ENCODE measurements at regions not wholly inside any gene's neighbourhood (a gene's known extent, or its start where the extent isn't known, plus 50 kb on each side); places are given as distances from the start of the nearest gene placed in this dataset.

- DNase-seq (ENCODE audit: extremely low read depth, insufficient read length), result no peak
- no peak for TF ChIP-seq CTCF (IDR thresholded peaks at IDR 0.05; ENCODE audit: insufficient read depth, low read length, poor library complexity, severe bottlenecking)
- no peaks in the 10 kb centered on the region for H3K27me3 ChIP-seq (replicated peaks; ENCODE audit: control insufficient read depth, insufficient read depth, low read length)
- H3K4me3 ChIP-seq (replicated peaks; ENCODE audit: low read depth, low read length), result no peak overlapping the region
- H3K36me3 ChIP-seq (ENCODE audit: control insufficient read depth, insufficient read depth, low read length), result no peaks in the 10 kb centered on the region
These were observed 308.9 kb upstream of the ATP5MC3 start for GRCh38 chr2:175490360-175490791.

GRCh38 chr2:175478096-175478768 is 296.7 kb upstream of the ATP5MC3 start:
- no peak for TF ChIP-seq CTCF (IDR thresholded peaks at IDR 0.05; ENCODE audit: insufficient read depth, low read length, poor library complexity, severe bottlenecking)
- H3K27me3 ChIP-seq (replicated peaks; ENCODE audit: control insufficient read depth, insufficient read depth, low read length), result no peaks in the 10 kb centered on the region
- no peaks in the 10 kb centered on the region for H3K36me3 ChIP-seq (ENCODE audit: control insufficient read depth, insufficient read depth, low read length)
- H3K4me3 ChIP-seq (replicated peaks; ENCODE audit: low read depth, low read length), result no peak overlapping the region
- no peak for DNase-seq (ENCODE audit: extremely low read depth, insufficient read length)

GRCh38 chr2:175476948-175477347 is 295.4 kb upstream of the ATP5MC3 start:
- no peak for TF ChIP-seq CTCF (IDR thresholded peaks at IDR 0.05; ENCODE audit: insufficient read depth, low read length, poor library complexity, severe bottlenecking)
- no peak overlapping the region for H3K4me3 ChIP-seq (replicated peaks; ENCODE audit: low read depth, low read length)
- no peaks in the 10 kb centered on the region for H3K27me3 ChIP-seq (replicated peaks; ENCODE audit: control insufficient read depth, insufficient read depth, low read length)
- H3K36me3 ChIP-seq (ENCODE audit: control insufficient read depth, insufficient read depth, low read length), result no peaks in the 10 kb centered on the region
- no peak for DNase-seq (ENCODE audit: extremely low read depth, insufficient read length)

- Histone ChIP-seq H3K4me3 (replicated peaks; ENCODE audit: low read depth, low read length) (no peak overlapping the region), H3K36me3 (ENCODE audit: control insufficient read depth, insufficient read depth, low read length) (no peaks in the 10 kb centered on the region), H3K27me3 (replicated peaks; ENCODE audit: control insufficient read depth, insufficient read depth, low read length) (no peaks in the 10 kb centered on the region)
- DNase-seq (ENCODE audit: extremely low read depth, insufficient read length), result no peak
- no peak for TF ChIP-seq CTCF (IDR thresholded peaks at IDR 0.05; ENCODE audit: insufficient read depth, low read length, poor library complexity, severe bottlenecking)
These were observed 294.9 kb upstream of the ATP5MC3 start for GRCh38 chr2:175476374-175476773.

- H3K36me3 ChIP-seq (ENCODE audit: control insufficient read depth, insufficient read depth, low read length), result no peaks in the 10 kb centered on the region
- no peak for TF ChIP-seq CTCF (IDR thresholded peaks at IDR 0.05; ENCODE audit: insufficient read depth, low read length, poor library complexity, severe bottlenecking)
- DNase-seq (ENCODE audit: extremely low read depth, insufficient read length), result no peak
- H3K4me3 ChIP-seq (replicated peaks; ENCODE audit: low read depth, low read length), result no peak overlapping the region
- H3K27me3 ChIP-seq (replicated peaks; ENCODE audit: control insufficient read depth, insufficient read depth, low read length), result no peaks in the 10 kb centered on the region
These were observed 293.6 kb upstream of the ATP5MC3 start for GRCh38 chr2:175475130-175475529.

All from GM06990 (cell line).